ENCODE measurements at regions not wholly inside any gene's neighbourhood (a gene's known extent, or its start where the extent isn't known, plus 50 kb on each side); places are given as distances from the start of the nearest gene placed in this dataset.

DNA sequence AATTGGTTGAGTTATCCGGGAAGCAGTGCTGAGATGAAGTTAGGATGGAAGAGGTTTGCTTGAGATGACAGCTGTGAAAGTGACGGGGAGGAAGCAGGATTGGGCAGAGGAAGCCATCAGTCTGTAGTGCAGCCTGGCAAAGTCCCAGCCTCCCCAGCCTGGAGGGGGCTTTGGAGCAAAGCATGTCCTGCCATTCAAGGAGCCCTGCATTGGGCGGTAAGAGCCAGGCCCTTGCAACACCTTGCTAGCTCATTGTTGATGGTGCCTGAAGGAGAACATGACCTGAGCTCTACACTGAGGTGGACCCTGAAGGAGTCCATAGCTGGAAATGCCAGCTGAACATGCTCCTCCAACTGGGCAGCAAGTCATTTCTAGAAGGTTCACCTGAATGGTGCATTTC, 228.9 kb downstream of the ACKR3 start:
- no peak for TF ChIP-seq CTCF (IDR thresholded peaks at IDR 0.05; ENCODE audit: insufficient read depth, low read length, poor library complexity, severe bottlenecking)
- Histone ChIP-seq H3K4me3 (ENCODE audit: low read depth, low read length) (no peak overlapping the region), H3K27me3 (ENCODE audit: control insufficient read depth, insufficient read depth, low read length) (no peaks in the 10 kb centered on the region), H3K36me3 (ENCODE audit: control insufficient read depth, insufficient read depth, low read length) (no peaks in the 10 kb centered on the region)
- no peak for DNase-seq (ENCODE audit: low read depth)

DNA sequence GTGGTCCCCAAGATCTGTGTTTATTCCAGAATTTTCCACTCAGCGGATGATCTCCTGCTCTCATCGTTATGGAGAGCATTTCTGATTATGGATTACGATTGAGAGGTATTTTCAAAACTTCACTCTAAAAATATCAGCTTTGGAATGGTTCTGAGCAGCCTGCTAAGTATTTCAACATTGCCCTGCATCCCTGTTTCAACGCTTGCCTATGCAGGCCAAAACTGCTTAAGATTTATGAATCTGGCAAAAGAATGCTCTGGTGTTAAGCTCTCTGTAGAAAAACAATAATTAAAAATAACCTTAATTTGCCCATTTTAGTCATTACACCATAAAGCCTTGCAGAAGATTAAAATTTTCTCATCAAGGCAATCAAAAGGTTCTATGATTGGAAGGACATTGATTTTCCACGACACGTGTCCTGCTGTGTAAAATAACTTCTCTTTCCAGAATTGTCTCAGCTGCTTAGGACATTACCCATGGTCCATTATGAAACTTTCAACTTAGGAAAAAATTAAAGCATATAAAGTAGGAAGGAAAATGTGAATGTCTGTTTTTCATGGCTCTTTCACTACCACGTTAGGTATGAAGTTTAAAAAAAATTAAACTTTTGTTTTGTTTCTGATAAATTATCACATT, 229.9 kb downstream of the ACKR3 start:
- no peak for TF ChIP-seq CTCF (IDR thresholded peaks at IDR 0.05; ENCODE audit: insufficient read depth, low read length, poor library complexity, severe bottlenecking)
- Histone ChIP-seq H3K27me3 (ENCODE audit: control insufficient read depth, insufficient read depth, low read length) (no peaks in the 10 kb centered on the region), H3K4me3 (ENCODE audit: low read depth, low read length) (no peak overlapping the region), H3K36me3 (ENCODE audit: control insufficient read depth, insufficient read depth, low read length) (no peaks in the 10 kb centered on the region)
- DNase-seq (ENCODE audit: low read depth) = no peak

DNA sequence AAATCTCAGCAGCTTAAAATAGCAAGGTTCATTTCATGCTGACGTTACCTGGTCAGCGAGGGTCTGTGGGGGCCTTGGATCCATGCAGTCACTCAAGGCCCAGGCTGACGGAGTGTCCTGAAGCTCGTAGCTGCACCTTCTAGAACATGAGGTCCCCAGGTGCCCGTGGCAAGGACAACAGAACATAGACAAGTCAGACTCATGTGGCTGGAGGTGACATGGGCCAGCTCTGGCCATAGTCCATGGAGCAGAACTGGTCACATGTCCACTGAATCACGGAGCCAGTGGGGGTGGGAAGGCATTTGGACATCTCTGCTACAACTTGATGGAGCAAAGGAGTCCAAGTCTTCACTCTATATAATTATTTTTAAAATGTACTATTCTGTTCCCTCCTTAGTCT, 233.2 kb downstream of the ACKR3 start:
- H3K27me3 ChIP-seq (ENCODE audit: control insufficient read depth, insufficient read depth, low read length) = no peaks in the 10 kb centered on the region
- no peak for TF ChIP-seq CTCF (IDR thresholded peaks at IDR 0.05; ENCODE audit: insufficient read depth, low read length, poor library complexity, severe bottlenecking)
- H3K36me3 ChIP-seq (ENCODE audit: control insufficient read depth, insufficient read depth, low read length) = no peaks in the 10 kb centered on the region
- no peak overlapping the region for H3K4me3 ChIP-seq (ENCODE audit: low read depth, low read length)
- no peak for DNase-seq (ENCODE audit: low read depth)

DNA sequence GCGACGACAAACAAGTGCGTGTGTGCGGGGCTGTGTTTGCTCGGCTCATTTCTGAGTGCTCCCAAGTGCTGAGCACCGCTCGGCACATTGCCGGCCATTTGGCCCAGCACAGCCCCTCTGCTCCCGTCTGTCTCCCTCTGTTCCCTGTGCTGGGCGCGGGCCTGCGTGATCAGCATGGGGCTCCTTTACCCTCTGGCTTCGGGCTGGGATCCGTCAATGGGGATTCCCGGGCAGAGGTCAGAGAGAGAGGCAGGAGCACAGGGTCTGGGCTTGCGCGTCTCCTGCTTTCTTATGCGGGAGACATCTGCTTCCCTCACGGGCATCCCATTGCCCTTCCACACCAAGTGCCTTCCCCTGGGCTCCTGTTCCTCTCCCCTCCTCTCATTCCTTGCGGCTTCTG, 234.0 kb downstream of the ACKR3 start:
- TF ChIP-seq CTCF (IDR thresholded peaks at IDR 0.05; ENCODE audit: insufficient read depth, low read length, poor library complexity, severe bottlenecking) = no peak
- H3K36me3 ChIP-seq (ENCODE audit: control insufficient read depth, insufficient read depth, low read length) = no peaks in the 10 kb centered on the region
- H3K4me3 ChIP-seq (ENCODE audit: low read depth, low read length) = no peak overlapping the region
- no peak for DNase-seq (ENCODE audit: low read depth)
- no peaks in the 10 kb centered on the region for H3K27me3 ChIP-seq (ENCODE audit: control insufficient read depth, insufficient read depth, low read length)

DNA sequence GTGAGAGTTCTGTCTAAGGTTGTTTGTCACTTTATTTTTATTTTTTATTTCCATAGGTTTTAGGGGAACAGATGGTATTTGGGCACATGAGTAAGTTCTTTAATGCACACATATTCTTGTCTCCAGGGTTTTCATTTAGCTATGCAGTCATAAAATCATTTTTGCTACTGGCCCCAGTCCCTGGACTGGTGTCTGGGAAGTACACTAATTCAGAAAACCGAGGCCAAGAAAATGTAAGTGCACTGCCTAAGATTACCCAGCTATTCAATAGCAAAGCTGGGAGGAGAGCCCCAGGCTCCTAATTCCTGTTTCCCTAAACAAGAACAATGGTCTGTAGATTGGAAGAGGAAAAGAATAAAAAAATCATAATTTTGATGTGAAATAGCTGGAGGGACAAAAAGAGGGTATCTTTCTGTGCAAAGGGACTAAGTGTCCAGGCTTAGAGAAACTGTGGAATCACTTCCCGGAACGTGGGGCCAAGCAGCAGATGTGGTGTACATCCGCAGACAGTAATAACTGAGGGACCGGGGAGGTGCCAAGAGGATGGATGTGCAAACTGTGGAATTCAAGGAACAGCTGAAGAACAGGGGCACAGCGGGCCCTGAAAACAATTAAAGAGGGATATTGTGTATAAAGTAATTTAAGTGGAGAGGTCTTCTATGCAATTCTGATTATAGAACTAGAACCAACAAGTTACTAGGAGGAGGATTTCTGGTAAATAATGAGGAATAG, 236.3 kb downstream of the ACKR3 start:
- H3K4me3 ChIP-seq (ENCODE audit: low read depth, low read length) = no peak overlapping the region
- no peaks in the 10 kb centered on the region for H3K27me3 ChIP-seq (ENCODE audit: control insufficient read depth, insufficient read depth, low read length)
- TF ChIP-seq CTCF (IDR thresholded peaks at IDR 0.05; ENCODE audit: insufficient read depth, low read length, poor library complexity, severe bottlenecking) = no peak
- H3K36me3 ChIP-seq (ENCODE audit: control insufficient read depth, insufficient read depth, low read length) = no peaks in the 10 kb centered on the region
- DNase-seq (ENCODE audit: low read depth) = no peak

- DNase-seq (ENCODE audit: low read depth) = no peak
- TF ChIP-seq CTCF (IDR thresholded peaks at IDR 0.05; ENCODE audit: insufficient read depth, low read length, poor library complexity, severe bottlenecking) = no peak
- H3K4me3 ChIP-seq (ENCODE audit: low read depth, low read length) = no peak overlapping the region
- H3K27me3 ChIP-seq (ENCODE audit: control insufficient read depth, insufficient read depth, low read length) = no peaks in the 10 kb centered on the region
- H3K36me3 ChIP-seq (ENCODE audit: control insufficient read depth, insufficient read depth, low read length) = no peaks in the 10 kb centered on the region
These were observed 240.1 kb downstream of the ACKR3 start for GRCh38 chr2:236809716-236810115.
